Suprapubic skin (tissue), 4 donors: ENCODE measurements at regions not wholly inside any gene's neighbourhood (a gene's known extent, or its start where the extent isn't known, plus 50 kb on each side); places are given as distances from the start of the nearest gene placed in this dataset.

Source experiments
- DNase-seq, 2 donors: peaks; one replicate each; pipeline ENCODE4 v3.0.0-alpha.2; 2019; ENCODE audit warnings: low spot score in 2 of 2
- H3K27ac ChIP-seq: fragments of 200-600 bp; sonication (generic); one replicate; pipeline ENCODE4 v1.5.1; 2019
- H3K27me3 ChIP-seq: fragments of 200-600 bp; sonication (generic); one replicate; pipeline ENCODE4 v1.5.1; 2019
- H3K36me3 ChIP-seq: fragments of 200-600 bp; sonication (generic); one replicate; pipeline ENCODE4 v1.5.1; 2019
- H3K4me1 ChIP-seq: fragments of 200-600 bp; sonication (generic); one replicate; pipeline ENCODE4 v1.5.1; 2019
- H3K4me3 ChIP-seq: fragments of 200-600 bp; sonication (generic); one replicate; pipeline ENCODE4 v1.5.1; 2019; ENCODE audit warnings: mild to moderate bottlenecking
- H3K9me3 ChIP-seq: fragments of 200-600 bp; sonication (generic); one replicate; pipeline ENCODE4 v1.5.1; 2019
- CTCF ChIP-seq, 2 donors: fragments of 200-600 bp in 1 of 2; fragments of 450-650 bp in 1 of 2; sonication (generic) in 1 of 2; IDR thresholded peaks; one replicate each; pipeline ENCODE4 v1.5.1; 2016 to 2019; ENCODE audit warnings: antibody characterized with exemption in 2 of 2, mild to moderate bottlenecking in 1 of 2, moderate library complexity in 1 of 2
- EP300 ChIP-seq: sonication (generic); formaldehyde crosslinking; IDR thresholded peaks from one replicate; pipeline ENCODE4 v1.6.1; 2017; ENCODE audit warnings: antibody characterized with exemption
- POLR2A ChIP-seq, 2 donors: fragments of 450-650 bp; IDR thresholded peaks; one replicate each; pipeline ENCODE4 v1.6.1; 2017; ENCODE audit warnings: antibody characterized with exemption in 2 of 2, mild to moderate bottlenecking in 2 of 2, moderate library complexity in 2 of 2
- POLR2AphosphoS5 ChIP-seq, 3 donors: sonication (generic); formaldehyde crosslinking; IDR thresholded peaks; one replicate each; pipeline ENCODE4 v1.6.1; 2017; ENCODE audit warnings: antibody characterized with exemption in 3 of 3
- WGBS: methylation state at CpG from one replicate; pipeline ENCODE4 v1.1.5; 2018; 5-methylcytosine and 5-hydroxymethylcytosine counted together

- H3K4me3 ChIP-seq: no peak overlapping the region
- H3K27me3 ChIP-seq: no peaks in the 10 kb centered on the region
- no peaks in the 10 kb centered on the region for H3K9me3 ChIP-seq
- TF ChIP-seq EP300 (no peak), POLR2A (IDR thresholded peaks at IDR 0.05) (no peak), POLR2AphosphoS5 (IDR thresholded peaks at IDR 0.05) (no peak)
- no peaks in the 10 kb centered on the region for H3K4me1 ChIP-seq
- no peaks in the 10 kb centered on the region for H3K36me3 ChIP-seq
- 90% methylated on average over 3 of the region's 3 CpGs for WGBS
- no peak for DNase-seq
- no peak overlapping the region for H3K27ac ChIP-seq
These were observed 138.0 kb downstream of the TES start for GRCh38 chr7:116348346-116348745.

GRCh38 chr7:116351966-116352365 is 141.6 kb downstream of the TES start:
- TF ChIP-seq POLR2A (IDR thresholded peaks at IDR 0.05) (no peak), CTCF (IDR thresholded peaks at IDR 0.05) (no peak), POLR2AphosphoS5 (IDR thresholded peaks at IDR 0.05) (no peak), EP300 (no peak)
- WGBS: 98% methylated on average over 6 of the region's 6 CpGs
- no peak overlapping the region for H3K4me3 ChIP-seq
- no peak overlapping the region for H3K27ac ChIP-seq
- DNase-seq: no peak
- no peaks in the 10 kb centered on the region for H3K36me3 ChIP-seq
- no peaks in the 10 kb centered on the region for H3K9me3 ChIP-seq
- no peaks in the 10 kb centered on the region for H3K27me3 ChIP-seq
- H3K4me1 ChIP-seq: peaks cover 35% of the 10 kb centered on the region

GRCh38 chr7:116353647-116354046 is 143.3 kb downstream of the TES start:
- Histone ChIP-seq H3K27ac (peak overlapping the region; percentile 83), H3K9me3 (no peaks in the 10 kb centered on the region), H3K27me3 (no peaks in the 10 kb centered on the region), H3K36me3 (no peaks in the 10 kb centered on the region), H3K4me3 (no peak overlapping the region), H3K4me1 (peaks cover 36% of the 10 kb centered on the region)
- peak in 1 of 2 donors; percentile 68 for DNase-seq
- WGBS: 84% methylated on average over 2 of the region's 2 CpGs
- TF ChIP-seq POLR2AphosphoS5 (IDR thresholded peaks at IDR 0.05) (no peak), POLR2A (IDR thresholded peaks at IDR 0.05) (no peak), EP300 (no peak), CTCF (IDR thresholded peaks at IDR 0.05) (no peak)

GRCh38 chr7:116354171-116354545 is 143.8 kb downstream of the TES start:
- no peak overlapping the region for H3K4me3 ChIP-seq
- peaks cover 36% of the 10 kb centered on the region for H3K4me1 ChIP-seq
- H3K9me3 ChIP-seq: no peaks in the 10 kb centered on the region
- WGBS: 21% methylated on average over 6 of the region's 6 CpGs
- peak overlapping the region; percentile 83 for H3K27ac ChIP-seq
- no peaks in the 10 kb centered on the region for H3K27me3 ChIP-seq
- no peaks in the 10 kb centered on the region for H3K36me3 ChIP-seq
- TF ChIP-seq EP300 (no peak), POLR2AphosphoS5 (IDR thresholded peaks at IDR 0.05) (no peak), CTCF (IDR thresholded peaks at IDR 0.05) (peak in 1 of 2 donors; percentile 10), POLR2A (IDR thresholded peaks at IDR 0.05) (no peak)
- peak in 1 of 2 donors; percentile 65 for DNase-seq

GRCh38 chr7:116354546-116355423 is 144.4 kb downstream of the TES start:
- Histone ChIP-seq H3K27me3 (no peaks in the 10 kb centered on the region), H3K27ac (peak overlapping the region; percentile 83), H3K9me3 (no peaks in the 10 kb centered on the region), H3K4me1 (peaks cover 36% of the 10 kb centered on the region), H3K36me3 (no peaks in the 10 kb centered on the region), H3K4me3 (peak overlapping the region; percentile 14)
- TF ChIP-seq POLR2A (IDR thresholded peaks at IDR 0.05) (no peak), POLR2AphosphoS5 (IDR thresholded peaks at IDR 0.05) (peak in 1 of 3 donors; percentile 17)
- 9% methylated on average over 10 of the region's 10 CpGs for WGBS
- DNase-seq: peak; percentile 74 to 82

GRCh38 chr7:116355424-116355765 is 144.1 kb upstream of the CAV2 start:
- Histone ChIP-seq H3K27me3 (no peaks in the 10 kb centered on the region), H3K4me1 (peaks cover 36% of the 10 kb centered on the region), H3K9me3 (no peaks in the 10 kb centered on the region), H3K27ac (peak overlapping the region; percentile 83), H3K4me3 (peak overlapping the region; percentile 14), H3K36me3 (no peaks in the 10 kb centered on the region)
- no peak for DNase-seq
- TF ChIP-seq POLR2A (IDR thresholded peaks at IDR 0.05) (no peak), POLR2AphosphoS5 (IDR thresholded peaks at IDR 0.05) (no peak), EP300 (no peak), CTCF (IDR thresholded peaks at IDR 0.05) (no peak)
- 16% methylated on average over 2 of the region's 2 CpGs for WGBS
